Nephron progenitor cell (in vitro differentiated cells): ENCODE measurements at regions not wholly inside any gene's neighbourhood (a gene's known extent, or its start where the extent isn't known, plus 50 kb on each side); places are given as distances from the start of the nearest gene placed in this dataset.

Source experiments
- DNase-seq: peaks from one replicate; pipeline ENCODE4 v3.0.0; 2021
- H3K27ac Mint-ChIP-seq: 2 replicates; pipeline ENCODE4 v1.8.0; 2021; ENCODE audit warnings: mild to moderate bottlenecking, moderate library complexity, mixed read lengths
- H3K27me3 Mint-ChIP-seq: 2 replicates; pipeline ENCODE4 v1.8.0; 2021; ENCODE audit warnings: mild to moderate bottlenecking, low read depth, mixed read lengths; ENCODE audit not compliant: poor library complexity
- H3K36me3 Mint-ChIP-seq: 2 replicates; pipeline ENCODE4 v1.8.0; 2021; ENCODE audit warnings: low read depth, mixed read lengths
- H3K4me1 Mint-ChIP-seq: 2 replicates; pipeline ENCODE4 v1.8.0; 2021; ENCODE audit warnings: mixed read lengths
- H3K4me3 Mint-ChIP-seq: 2 replicates; pipeline ENCODE4 v1.8.0; 2021; ENCODE audit warnings: mild to moderate bottlenecking, moderate library complexity, mixed read lengths
- H3K9me3 Mint-ChIP-seq: 2 replicates; pipeline ENCODE4 v1.8.0; 2021; ENCODE audit warnings: mild to moderate bottlenecking, moderate library complexity, mixed read lengths
- CTCF ChIP-seq: fragments of 200-600 bp; sonication (generic); IDR thresholded peaks from 2 replicates; pipeline ENCODE4 v1.5.0; 2021; ENCODE audit warnings: antibody characterized with exemption

GRCh38 chr16:79334127-79334526, 266.4 kb downstream of the MAF start:
- Mint-ChIP-seq H3K27ac (no peak overlapping the region), H3K4me1 (peaks cover 14% of the 10 kb centered on the region), H3K4me3 (no peak overlapping the region), H3K36me3 (no peaks in the 10 kb centered on the region), H3K27me3 (peaks cover 11% of the 10 kb centered on the region), H3K9me3 (peaks cover 26% of the 10 kb centered on the region)
- TF ChIP-seq CTCF, result peak; percentile 33
- peak; percentile 27 for DNase-seq

GRCh38 chr16:79331066-79331465, 269.5 kb downstream of the MAF start:
- DNase-seq, result no peak
- peaks cover 4% of the 10 kb centered on the region for H3K9me3 Mint-ChIP-seq
- no peaks in the 10 kb centered on the region for H3K36me3 Mint-ChIP-seq
- H3K27me3 Mint-ChIP-seq, result peaks cover 10% of the 10 kb centered on the region
- H3K4me3 Mint-ChIP-seq, result no peak overlapping the region
- peaks cover 23% of the 10 kb centered on the region for H3K4me1 Mint-ChIP-seq
- H3K27ac Mint-ChIP-seq, result no peak overlapping the region
- no peak for TF ChIP-seq CTCF

GRCh38 chr16:79329967-79330366, 270.6 kb downstream of the MAF start:
- Mint-ChIP-seq H3K4me1 (peaks cover 23% of the 10 kb centered on the region), H3K36me3 (no peaks in the 10 kb centered on the region), H3K27me3 (peaks cover 10% of the 10 kb centered on the region), H3K9me3 (peaks cover 4% of the 10 kb centered on the region), H3K4me3 (no peak overlapping the region), H3K27ac (no peak overlapping the region)
- no peak for DNase-seq
- no peak for TF ChIP-seq CTCF

GRCh38 chr16:79329166-79329521, 271.4 kb downstream of the MAF start:
- peaks cover 9% of the 10 kb centered on the region for H3K27me3 Mint-ChIP-seq
- TF ChIP-seq CTCF, result no peak
- no peaks in the 10 kb centered on the region for H3K9me3 Mint-ChIP-seq
- peaks cover 23% of the 10 kb centered on the region for H3K4me1 Mint-ChIP-seq
- DNase-seq, result no peak
- H3K4me3 Mint-ChIP-seq, result no peak overlapping the region
- H3K27ac Mint-ChIP-seq, result no peak overlapping the region
- H3K36me3 Mint-ChIP-seq, result no peaks in the 10 kb centered on the region

GRCh38 chr16:79328402-79329165, 272.0 kb downstream of the MAF start:
- Mint-ChIP-seq H3K9me3 (no peaks in the 10 kb centered on the region), H3K27ac (no peak overlapping the region), H3K27me3 (peaks cover 6% of the 10 kb centered on the region), H3K36me3 (no peaks in the 10 kb centered on the region), H3K4me3 (no peak overlapping the region), H3K4me1 (peaks cover 23% of the 10 kb centered on the region)
- DNase-seq, result no peak
- no peak for TF ChIP-seq CTCF

- Mint-ChIP-seq H3K9me3 (no peaks in the 10 kb centered on the region), H3K4me1 (peaks cover 28% of the 10 kb centered on the region), H3K36me3 (no peaks in the 10 kb centered on the region), H3K27me3 (peaks cover 5% of the 10 kb centered on the region), H3K4me3 (no peak overlapping the region), H3K27ac (no peak overlapping the region)
- DNase-seq, result no peak
- TF ChIP-seq CTCF, result no peak
Observed at GRCh38 chr16:79327836-79328235, 272.7 kb downstream of the MAF start.
